ENCODE measurements at regions not wholly inside any gene's neighbourhood (a gene's known extent, or its start where the extent isn't known, plus 50 kb on each side); places are given as distances from the start of the nearest gene placed in this dataset.

- no peak overlapping the region for H3K27ac ChIP-seq (ENCODE audit: low read depth, low read length, poor library complexity, severe bottlenecking)
- no peaks in the 10 kb centered on the region for H3K79me2 ChIP-seq (ENCODE audit: insufficient read depth, low read length)
- H3K9me2 ChIP-seq (ENCODE audit: low read depth, low read length), result no peaks in the 10 kb centered on the region
- H3K4me2 ChIP-seq (ENCODE audit: low read length), result no peak overlapping the region
- H3K4me3 ChIP-seq (ENCODE audit: low read depth, low read length, poor library complexity, severe bottlenecking), result no peak overlapping the region
- H3K9me3 ChIP-seq (ENCODE audit: low read length), result no peaks in the 10 kb centered on the region
- H3F3A ChIP-seq (ENCODE audit: insufficient read depth, low read length), result no peaks in the 10 kb centered on the region
- H3K9ac ChIP-seq (ENCODE audit: low read length), result no peak overlapping the region
- TF ChIP-seq CTCF (IDR thresholded peaks at IDR 0.05; ENCODE audit: low read length) (no peak), EZH2 (IDR thresholded peaks at IDR 0.05; ENCODE audit: borderline replicate concordance, low read length) (no peak)
- H3K36me3 ChIP-seq (ENCODE audit: insufficient read depth, low read length), result no peaks in the 10 kb centered on the region
- H4K20me1 ChIP-seq (ENCODE audit: insufficient read depth, low read length), result no peaks in the 10 kb centered on the region
- no peak overlapping the region for H2AFZ ChIP-seq (ENCODE audit: low read length)
- no peaks in the 10 kb centered on the region for H3K27me3 ChIP-seq (ENCODE audit: insufficient read depth, low read length)
- H3K4me1 ChIP-seq (ENCODE audit: insufficient read depth, low read length, severe bottlenecking), result no peaks in the 10 kb centered on the region
These were observed 151.3 kb downstream of the MAF start for GRCh38 chr16:79449067-79449769.

DNA sequence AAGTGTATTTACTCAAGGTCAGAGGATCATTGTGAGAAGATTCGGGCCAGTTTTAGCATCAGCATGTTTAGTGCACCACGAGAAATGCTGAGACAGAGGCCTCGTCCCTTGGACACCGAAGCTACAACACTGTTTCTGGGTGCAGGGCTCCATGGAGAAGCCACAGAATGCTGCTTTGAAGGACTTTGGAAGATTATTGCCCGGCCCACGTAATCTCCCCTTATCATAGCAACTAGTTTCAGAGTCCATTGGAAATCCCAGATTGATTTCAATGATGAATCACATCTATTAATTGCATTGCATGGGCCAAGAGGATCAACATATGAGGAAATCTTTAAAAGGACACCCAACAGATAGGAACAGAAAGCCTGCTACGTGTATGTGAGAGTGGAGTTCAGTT, 156.0 kb downstream of the MAF start:
- no peaks in the 10 kb centered on the region for H3F3A ChIP-seq (ENCODE audit: insufficient read depth, low read length)
- no peak overlapping the region for H3K4me2 ChIP-seq (ENCODE audit: low read length)
- no peaks in the 10 kb centered on the region for H3K27me3 ChIP-seq (ENCODE audit: insufficient read depth, low read length)
- H4K20me1 ChIP-seq (ENCODE audit: insufficient read depth, low read length), result no peaks in the 10 kb centered on the region
- H3K4me3 ChIP-seq (ENCODE audit: low read depth, low read length, poor library complexity, severe bottlenecking), result no peak overlapping the region
- no peaks in the 10 kb centered on the region for H3K9me3 ChIP-seq (ENCODE audit: low read length)
- no peaks in the 10 kb centered on the region for H3K36me3 ChIP-seq (ENCODE audit: insufficient read depth, low read length)
- H3K4me1 ChIP-seq (ENCODE audit: insufficient read depth, low read length, severe bottlenecking), result no peaks in the 10 kb centered on the region
- H3K27ac ChIP-seq (ENCODE audit: low read depth, low read length, poor library complexity, severe bottlenecking), result no peak overlapping the region
- no peaks in the 10 kb centered on the region for H3K79me2 ChIP-seq (ENCODE audit: insufficient read depth, low read length)
- H3K9me2 ChIP-seq (ENCODE audit: low read depth, low read length), result no peaks in the 10 kb centered on the region
- H2AFZ ChIP-seq (ENCODE audit: low read length), result no peak overlapping the region
- no peak overlapping the region for H3K9ac ChIP-seq (ENCODE audit: low read length)
- no peak for TF ChIP-seq CTCF (IDR thresholded peaks at IDR 0.05; ENCODE audit: low read length)
- TF ChIP-seq EZH2 (IDR thresholded peaks at IDR 0.05; ENCODE audit: borderline replicate concordance, low read length), result no peak

DNA sequence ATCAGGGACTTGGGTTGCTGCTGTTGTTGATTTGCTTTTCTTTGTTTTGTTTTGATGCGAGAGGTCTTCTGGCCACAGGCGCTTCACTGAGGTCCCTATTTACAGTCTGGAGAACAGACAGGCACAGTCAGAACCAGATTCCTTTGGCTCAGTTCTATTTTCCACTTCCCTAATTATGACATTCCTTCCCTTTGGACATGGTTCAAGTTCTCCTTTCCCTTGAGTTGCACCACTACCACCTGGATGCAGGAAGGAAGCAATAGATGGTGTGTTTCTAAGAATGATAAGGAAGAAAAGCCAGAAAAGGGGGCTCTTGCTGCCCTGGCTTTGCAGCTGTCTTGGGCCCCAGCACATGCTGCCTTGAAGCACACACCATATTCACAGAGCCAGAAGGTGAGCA, 160.6 kb downstream of the MAF start:
- H3K4me3 ChIP-seq (ENCODE audit: low read depth, low read length, poor library complexity, severe bottlenecking), result no peak overlapping the region
- no peak overlapping the region for H3K27ac ChIP-seq (ENCODE audit: low read depth, low read length, poor library complexity, severe bottlenecking)
- no peaks in the 10 kb centered on the region for H3K79me2 ChIP-seq (ENCODE audit: insufficient read depth, low read length)
- no peak overlapping the region for H3K4me2 ChIP-seq (ENCODE audit: low read length)
- TF ChIP-seq EZH2 (IDR thresholded peaks at IDR 0.05; ENCODE audit: borderline replicate concordance, low read length) (no peak), CTCF (IDR thresholded peaks at IDR 0.05; ENCODE audit: low read length) (no peak)
- H3K9me3 ChIP-seq (ENCODE audit: low read length), result no peaks in the 10 kb centered on the region
- no peaks in the 10 kb centered on the region for H3K9me2 ChIP-seq (ENCODE audit: low read depth, low read length)
- H3K36me3 ChIP-seq (ENCODE audit: insufficient read depth, low read length), result no peaks in the 10 kb centered on the region
- H3K9ac ChIP-seq (ENCODE audit: low read length), result no peak overlapping the region
- no peaks in the 10 kb centered on the region for H3K4me1 ChIP-seq (ENCODE audit: insufficient read depth, low read length, severe bottlenecking)
- no peaks in the 10 kb centered on the region for H3F3A ChIP-seq (ENCODE audit: insufficient read depth, low read length)
- H3K27me3 ChIP-seq (ENCODE audit: insufficient read depth, low read length), result no peaks in the 10 kb centered on the region
- H2AFZ ChIP-seq (ENCODE audit: low read length), result no peak overlapping the region
- no peaks in the 10 kb centered on the region for H4K20me1 ChIP-seq (ENCODE audit: insufficient read depth, low read length)
